Karpas-422 (cell line): ENCODE measurements at regions not wholly inside any gene's neighbourhood (a gene's known extent, or its start where the extent isn't known, plus 50 kb on each side); places are given as distances from the start of the nearest gene placed in this dataset.

ENCODE experiments used
- DNase-seq: peaks from one replicate; pipeline ENCODE4 v3.0.0-alpha.2; 2015
- H2AFZ ChIP-seq: fragments of 200-600 bp; sonication (generic); 2 replicates; pipeline ENCODE4 v1.6.1; 2014; ENCODE audit warnings: antibody characterized with exemption, low read length, mixed read lengths
- H3K27ac ChIP-seq: fragments of 200-600 bp; sonication (generic); 2 replicates; pipeline ENCODE4 v1.5.1; 2014; ENCODE audit warnings: mild to moderate bottlenecking, low read length, moderate library complexity
- H3K27me3 ChIP-seq: fragments of 200-600 bp; sonication (generic); 2 replicates; pipeline ENCODE4 v1.6.1; 2014; ENCODE audit warnings: low read length, mixed read lengths
- H3K36me3 ChIP-seq: fragments of 200-600 bp; sonication (generic); 2 replicates; pipeline ENCODE4 v1.6.1; 2014; ENCODE audit warnings: low read length, mixed read lengths; ENCODE audit not compliant: insufficient read depth
- H3K4me1 ChIP-seq: fragments of 200-600 bp; sonication (generic); 2 replicates; pipeline ENCODE4 v1.6.1; 2014; ENCODE audit warnings: mild to moderate bottlenecking, low read length, mixed read lengths
- H3K4me2 ChIP-seq: fragments of 200-600 bp; sonication (generic); 2 replicates; pipeline ENCODE4 v1.6.1; 2014; ENCODE audit warnings: low read length, low read depth, mild to moderate bottlenecking; ENCODE audit not compliant: poor library complexity, severe bottlenecking
- H3K4me3 ChIP-seq: fragments of 200-600 bp; sonication (generic); 2 replicates; pipeline ENCODE4 v1.5.1; 2014; ENCODE audit warnings: mild to moderate bottlenecking, antibody characterized with exemption, low read length, mixed read lengths
- H3K79me2 ChIP-seq: fragments of 200-600 bp; sonication (generic); 2 replicates; pipeline ENCODE4 v1.6.1; 2014; ENCODE audit warnings: mild to moderate bottlenecking, low read length, mixed read lengths
- H3K9ac ChIP-seq: fragments of 200-600 bp; sonication (generic); 2 replicates; pipeline ENCODE4 v1.6.0; 2014; ENCODE audit warnings: low read length
- H3K9me2 ChIP-seq: fragments of 200-600 bp; sonication (generic), shearing (Covaris generic); replicated peaks from 2 replicates; pipeline ENCODE4 v1.6.0; 2014; ENCODE audit warnings: mild to moderate bottlenecking, low read length, moderate library complexity; ENCODE audit not compliant: insufficient read depth
- H3K9me3 ChIP-seq: fragments of 300-700, 200-600 bp; sonication (generic); 2 replicates; pipeline ENCODE4 v1.6.1; 2014; ENCODE audit warnings: low read length, mixed read lengths
- H4K20me1 ChIP-seq: fragments of 200-600 bp; sonication (generic); 2 replicates; pipeline ENCODE4 v1.6.1; 2014; ENCODE audit warnings: mild to moderate bottlenecking, antibody characterized with exemption, low read length, low read depth; ENCODE audit not compliant: insufficient read depth

GRCh38 chr22:27422442-27422841, 379.1 kb downstream of the MN1 start:
- no peaks in the 10 kb centered on the region for H3K9me3 ChIP-seq
- no peaks in the 10 kb centered on the region for H3K79me2 ChIP-seq
- no peak overlapping the region for H3K4me2 ChIP-seq
- no peaks in the 10 kb centered on the region for H3K36me3 ChIP-seq
- no peaks in the 10 kb centered on the region for H4K20me1 ChIP-seq
- H3K27ac ChIP-seq: no peak overlapping the region
- DNase-seq: no peak
- H3K9me2 ChIP-seq: no peaks in the 10 kb centered on the region
- H2AFZ ChIP-seq: no peak overlapping the region
- H3K4me3 ChIP-seq: no peak overlapping the region
- H3K9ac ChIP-seq: no peak overlapping the region
- no peaks in the 10 kb centered on the region for H3K4me1 ChIP-seq
- no peaks in the 10 kb centered on the region for H3K27me3 ChIP-seq

- no peaks in the 10 kb centered on the region for H3K79me2 ChIP-seq
- H3K9me3 ChIP-seq: no peaks in the 10 kb centered on the region
- H3K9me2 ChIP-seq: no peaks in the 10 kb centered on the region
- no peaks in the 10 kb centered on the region for H3K27me3 ChIP-seq
- H3K9ac ChIP-seq: no peak overlapping the region
- H2AFZ ChIP-seq: no peak overlapping the region
- H3K27ac ChIP-seq: no peak overlapping the region
- DNase-seq: no peak
- H3K4me2 ChIP-seq: no peak overlapping the region
- H3K36me3 ChIP-seq: no peaks in the 10 kb centered on the region
- no peaks in the 10 kb centered on the region for H4K20me1 ChIP-seq
- no peaks in the 10 kb centered on the region for H3K4me1 ChIP-seq
- no peak overlapping the region for H3K4me3 ChIP-seq
Observed at GRCh38 chr22:27424319-27424718, 377.2 kb downstream of the MN1 start.

GRCh38 chr22:27429476-27429875, 372.1 kb downstream of the MN1 start:
- no peaks in the 10 kb centered on the region for H3K36me3 ChIP-seq
- DNase-seq: no peak
- H3K4me3 ChIP-seq: no peak overlapping the region
- H3K9ac ChIP-seq: no peak overlapping the region
- H4K20me1 ChIP-seq: no peaks in the 10 kb centered on the region
- no peaks in the 10 kb centered on the region for H3K4me1 ChIP-seq
- no peak overlapping the region for H3K4me2 ChIP-seq
- H2AFZ ChIP-seq: no peak overlapping the region
- no peaks in the 10 kb centered on the region for H3K9me3 ChIP-seq
- no peak overlapping the region for H3K27ac ChIP-seq
- H3K9me2 ChIP-seq: no peaks in the 10 kb centered on the region
- H3K27me3 ChIP-seq: no peaks in the 10 kb centered on the region
- H3K79me2 ChIP-seq: no peaks in the 10 kb centered on the region

- Histone ChIP-seq H3K9me3 (no peaks in the 10 kb centered on the region), H3K27me3 (no peaks in the 10 kb centered on the region), H3K79me2 (no peaks in the 10 kb centered on the region), H4K20me1 (no peaks in the 10 kb centered on the region), H3K9me2 (no peaks in the 10 kb centered on the region), H3K36me3 (no peaks in the 10 kb centered on the region), H3K4me2 (no peak overlapping the region), H3K4me3 (no peak overlapping the region), H3K4me1 (no peaks in the 10 kb centered on the region), H3K9ac (no peak overlapping the region), H2AFZ (no peak overlapping the region), H3K27ac (no peak overlapping the region)
- DNase-seq: no peak
Observed at GRCh38 chr22:27431081-27431480, 370.5 kb downstream of the MN1 start.

- no peaks in the 10 kb centered on the region for H4K20me1 ChIP-seq
- H3K27ac ChIP-seq: no peak overlapping the region
- H3K4me2 ChIP-seq: no peak overlapping the region
- H3K36me3 ChIP-seq: no peaks in the 10 kb centered on the region
- H3K9ac ChIP-seq: no peak overlapping the region
- no peak overlapping the region for H3K4me3 ChIP-seq
- DNase-seq: no peak
- no peaks in the 10 kb centered on the region for H3K27me3 ChIP-seq
- H3K79me2 ChIP-seq: no peaks in the 10 kb centered on the region
- no peaks in the 10 kb centered on the region for H3K9me2 ChIP-seq
- no peaks in the 10 kb centered on the region for H3K9me3 ChIP-seq
- H2AFZ ChIP-seq: no peak overlapping the region
- H3K4me1 ChIP-seq: no peaks in the 10 kb centered on the region
Observed at GRCh38 chr22:27431896-27432295, 369.7 kb downstream of the MN1 start.

GRCh38 chr22:27433099-27433498, 368.5 kb downstream of the MN1 start:
- Histone ChIP-seq H3K4me2 (no peak overlapping the region), H3K4me3 (no peak overlapping the region), H3K36me3 (no peaks in the 10 kb centered on the region), H3K4me1 (no peaks in the 10 kb centered on the region), H3K9me3 (no peaks in the 10 kb centered on the region), H3K27me3 (no peaks in the 10 kb centered on the region), H4K20me1 (no peaks in the 10 kb centered on the region), H2AFZ (no peak overlapping the region), H3K79me2 (no peaks in the 10 kb centered on the region), H3K27ac (no peak overlapping the region), H3K9ac (no peak overlapping the region), H3K9me2 (no peaks in the 10 kb centered on the region)
- no peak for DNase-seq

GRCh38 chr22:27433585-27434190, 367.9 kb downstream of the MN1 start:
- H3K79me2 ChIP-seq: no peaks in the 10 kb centered on the region
- no peak overlapping the region for H3K4me3 ChIP-seq
- H3K9me3 ChIP-seq: no peaks in the 10 kb centered on the region
- no peaks in the 10 kb centered on the region for H4K20me1 ChIP-seq
- no peaks in the 10 kb centered on the region for H3K27me3 ChIP-seq
- DNase-seq: no peak
- no peak overlapping the region for H3K4me2 ChIP-seq
- no peak overlapping the region for H3K9ac ChIP-seq
- no peaks in the 10 kb centered on the region for H3K4me1 ChIP-seq
- H2AFZ ChIP-seq: no peak overlapping the region
- no peaks in the 10 kb centered on the region for H3K9me2 ChIP-seq
- H3K36me3 ChIP-seq: no peaks in the 10 kb centered on the region
- H3K27ac ChIP-seq: no peak overlapping the region

- Histone ChIP-seq H2AFZ (no peak overlapping the region), H3K4me1 (no peaks in the 10 kb centered on the region), H3K4me3 (no peak overlapping the region), H4K20me1 (no peaks in the 10 kb centered on the region), H3K27me3 (no peaks in the 10 kb centered on the region), H3K4me2 (no peak overlapping the region), H3K9ac (no peak overlapping the region), H3K9me2 (no peaks in the 10 kb centered on the region), H3K9me3 (no peaks in the 10 kb centered on the region), H3K27ac (no peak overlapping the region), H3K79me2 (no peaks in the 10 kb centered on the region), H3K36me3 (no peaks in the 10 kb centered on the region)
- no peak for DNase-seq
Observed at GRCh38 chr22:27434898-27435297, 366.7 kb downstream of the MN1 start.
